Prostate gland (tissue), 2 donors: ENCODE measurements at regions not wholly inside any gene's neighbourhood (a gene's known extent, or its start where the extent isn't known, plus 50 kb on each side); places are given as distances from the start of the nearest gene placed in this dataset.

Experiments used
- CTCF ChIP-seq, 4 experiments: fragments of 200-600 bp in 2 of 4; fragments of 450-650 bp in 2 of 4; sonication (generic) in 2 of 4; IDR thresholded peaks; 1 replicate in 3 of 4; 2 replicates in 1 of 4; pipeline ENCODE4 v1.5.1; 2016 to 2019; ENCODE audit warnings: antibody characterized with exemption in 4 of 4, mild to moderate bottlenecking in 2 of 4, moderate library complexity in 2 of 4
- POLR2A ChIP-seq: fragments of 450-650 bp; IDR thresholded peaks from one replicate; pipeline ENCODE4 v1.6.1; 2016; ENCODE audit warnings: antibody characterized with exemption, mild to moderate bottlenecking
- POLR2AphosphoS5 ChIP-seq: sonication (generic); formaldehyde crosslinking; IDR thresholded peaks from one replicate; pipeline ENCODE4 v1.6.1; 2017; ENCODE audit warnings: antibody characterized with exemption

- TF ChIP-seq POLR2AphosphoS5 (no peak), CTCF (IDR thresholded peaks at IDR 0.05) (no peak), POLR2A (no peak)
Observed at GRCh38 chr13:22162889-22163288, 492.0 kb downstream of the FGF9 start.
